ENCODE measurements at regions not wholly inside any gene's neighbourhood (a gene's known extent, or its start where the extent isn't known, plus 50 kb on each side); places are given as distances from the start of the nearest gene placed in this dataset.

DNA sequence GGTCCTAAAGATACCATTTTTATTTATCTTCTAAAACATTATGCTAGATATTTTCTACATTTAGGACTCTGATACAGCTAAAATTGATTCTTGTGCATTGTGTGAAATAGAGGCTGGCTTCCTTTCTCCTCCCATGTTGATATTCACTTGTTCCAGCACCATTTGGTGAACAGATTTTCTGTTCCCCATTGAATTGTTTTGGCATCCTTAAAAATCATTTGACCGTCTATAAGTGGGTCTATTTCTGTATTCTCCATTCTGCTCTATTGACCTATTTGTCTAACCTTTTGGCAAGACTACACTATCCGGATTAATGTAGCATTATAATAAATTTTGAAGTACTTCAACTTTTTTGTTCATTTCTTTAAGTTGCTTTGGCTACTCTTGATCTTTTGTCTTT is 2689.2 kb downstream of the PCDH9 start:
- TF ChIP-seq, protein P1, sequence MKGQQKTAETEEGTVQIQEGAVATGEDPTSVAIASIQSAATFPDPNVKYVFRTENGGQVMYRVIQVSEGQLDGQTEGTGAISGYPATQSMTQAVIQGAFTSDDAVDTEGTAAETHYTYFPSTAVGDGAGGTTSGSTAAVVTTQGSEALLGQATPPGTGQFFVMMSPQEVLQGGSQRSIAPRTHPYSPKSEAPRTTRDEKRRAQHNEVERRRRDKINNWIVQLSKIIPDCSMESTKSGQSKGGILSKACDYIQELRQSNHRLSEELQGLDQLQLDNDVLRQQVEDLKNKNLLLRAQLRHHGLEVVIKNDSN (CRISPR knock-in tag; IDR thresholded peaks at IDR 0.05): no peak
- TF ChIP-seq, protein P2, sequence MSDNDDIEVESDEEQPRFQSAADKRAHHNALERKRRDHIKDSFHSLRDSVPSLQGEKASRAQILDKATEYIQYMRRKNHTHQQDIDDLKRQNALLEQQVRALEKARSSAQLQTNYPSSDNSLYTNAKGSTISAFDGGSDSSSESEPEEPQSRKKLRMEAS (CRISPR knock-in tag; IDR thresholded peaks at IDR 0.05): no peak
- TF ChIP-seq USF2 (CRISPR knock-in tag; IDR thresholded peaks at IDR 0.05): no peak
- TF ChIP-seq, protein P3, sequence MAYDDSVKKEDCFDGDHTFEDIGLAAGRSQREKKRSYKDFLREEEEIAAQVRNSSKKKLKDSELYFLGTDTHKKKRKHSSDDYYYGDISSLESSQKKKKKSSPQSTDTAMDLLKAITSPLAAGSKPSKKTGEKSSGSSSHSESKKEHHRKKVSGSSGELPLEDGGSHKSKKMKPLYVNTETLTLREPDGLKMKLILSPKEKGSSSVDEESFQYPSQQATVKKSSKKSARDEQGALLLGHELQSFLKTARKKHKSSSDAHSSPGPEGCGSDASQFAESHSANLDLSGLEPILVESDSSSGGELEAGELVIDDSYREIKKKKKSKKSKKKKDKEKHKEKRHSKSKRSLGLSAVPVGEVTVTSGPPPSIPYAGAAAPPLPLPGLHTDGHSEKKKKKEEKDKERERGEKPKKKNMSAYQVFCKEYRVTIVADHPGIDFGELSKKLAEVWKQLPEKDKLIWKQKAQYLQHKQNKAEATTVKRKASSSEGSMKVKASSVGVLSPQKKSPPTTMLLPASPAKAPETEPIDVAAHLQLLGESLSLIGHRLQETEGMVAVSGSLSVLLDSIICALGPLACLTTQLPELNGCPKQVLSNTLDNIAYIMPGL (CRISPR knock-in tag; IDR thresholded peaks at IDR 0.05): no peak
- no peak for TF ChIP-seq CTCF (IDR thresholded peaks at IDR 0.05)
- no peak for TF ChIP-seq CREB1 (CRISPR knock-in tag; IDR thresholded peaks at IDR 0.05)
